ENCODE measurements at regions not wholly inside any gene's neighbourhood (a gene's known extent, or its start where the extent isn't known, plus 50 kb on each side); places are given as distances from the start of the nearest gene placed in this dataset.

DNA sequence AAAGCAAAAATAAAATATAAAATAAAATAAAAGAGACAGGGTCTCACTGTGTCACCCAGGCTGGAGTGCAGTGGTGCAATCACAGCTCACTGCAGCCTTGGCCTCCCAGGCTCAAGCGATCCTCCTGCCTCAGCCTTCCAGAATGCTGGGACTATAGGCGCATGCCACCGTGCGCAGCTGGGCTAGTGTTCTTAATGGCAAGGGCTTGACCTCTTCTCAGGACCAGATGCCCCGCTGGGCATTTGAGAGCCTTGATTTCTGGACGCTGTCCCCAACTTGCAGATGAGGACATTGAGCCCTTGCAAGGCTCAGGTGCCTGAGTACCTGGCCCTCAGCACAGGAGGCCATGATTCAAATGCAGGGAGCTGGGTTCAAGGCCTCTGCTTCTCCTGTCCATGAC, 82.6 kb downstream of the DHCR7 start:
- Histone ChIP-seq H3K36me3 (ENCODE audit: insufficient read depth, low read length, poor library complexity, severe bottlenecking) (no peaks in the 10 kb centered on the region), H3K4me1 (ENCODE audit: insufficient read depth, low read length, poor library complexity, severe bottlenecking) (no peaks in the 10 kb centered on the region), H3K27ac (ENCODE audit: low read depth, low read length, poor library complexity, severe bottlenecking) (no peak overlapping the region), H3K27me3 (replicated peaks; ENCODE audit: insufficient read depth, low read depth, low read length, poor library complexity) (no peaks in the 10 kb centered on the region), H3K4me3 (ENCODE audit: low read depth, low read length, poor library complexity, severe bottlenecking) (no peak overlapping the region), H3K9me3 (ENCODE audit: low read depth, low read length, poor library complexity, severe bottlenecking) (no peaks in the 10 kb centered on the region)
- DNase-seq (ENCODE audit: low spot score), result no peak
- BruUV-seq (replicated peaks), result no TSS peak
- TF ChIP-seq, protein P1, sequence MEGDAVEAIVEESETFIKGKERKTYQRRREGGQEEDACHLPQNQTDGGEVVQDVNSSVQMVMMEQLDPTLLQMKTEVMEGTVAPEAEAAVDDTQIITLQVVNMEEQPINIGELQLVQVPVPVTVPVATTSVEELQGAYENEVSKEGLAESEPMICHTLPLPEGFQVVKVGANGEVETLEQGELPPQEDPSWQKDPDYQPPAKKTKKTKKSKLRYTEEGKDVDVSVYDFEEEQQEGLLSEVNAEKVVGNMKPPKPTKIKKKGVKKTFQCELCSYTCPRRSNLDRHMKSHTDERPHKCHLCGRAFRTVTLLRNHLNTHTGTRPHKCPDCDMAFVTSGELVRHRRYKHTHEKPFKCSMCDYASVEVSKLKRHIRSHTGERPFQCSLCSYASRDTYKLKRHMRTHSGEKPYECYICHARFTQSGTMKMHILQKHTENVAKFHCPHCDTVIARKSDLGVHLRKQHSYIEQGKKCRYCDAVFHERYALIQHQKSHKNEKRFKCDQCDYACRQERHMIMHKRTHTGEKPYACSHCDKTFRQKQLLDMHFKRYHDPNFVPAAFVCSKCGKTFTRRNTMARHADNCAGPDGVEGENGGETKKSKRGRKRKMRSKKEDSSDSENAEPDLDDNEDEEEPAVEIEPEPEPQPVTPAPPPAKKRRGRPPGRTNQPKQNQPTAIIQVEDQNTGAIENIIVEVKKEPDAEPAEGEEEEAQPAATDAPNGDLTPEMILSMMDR (conservative IDR thresholded peaks at IDR 0.05; ENCODE audit: low read depth, low read length), result no peak
- TF ChIP-seq EZH2 (IDR thresholded peaks at IDR 0.05; ENCODE audit: borderline replicate concordance, low read depth, low read length, poor library complexity, severe bottlenecking), result no peak
- ChIA-PET CTCF (no interaction called here), POLR2A (ENCODE audit: low non-redundant PET) (no interaction called here)
- intact Hi-C loops (cut with micrococcal nuclease; ENCODE audit: unreplicated experiment), result no loop called here

GRCh38 chr11:71364806-71365205, 83.4 kb downstream of the DHCR7 start:
- Histone ChIP-seq H3K36me3 (ENCODE audit: insufficient read depth, low read length, poor library complexity, severe bottlenecking) (no peaks in the 10 kb centered on the region), H3K4me3 (ENCODE audit: low read depth, low read length, poor library complexity, severe bottlenecking) (no peak overlapping the region), H3K9me3 (ENCODE audit: low read depth, low read length, poor library complexity, severe bottlenecking) (no peaks in the 10 kb centered on the region), H3K27me3 (replicated peaks; ENCODE audit: insufficient read depth, low read depth, low read length, poor library complexity) (no peaks in the 10 kb centered on the region), H3K27ac (ENCODE audit: low read depth, low read length, poor library complexity, severe bottlenecking) (no peak overlapping the region), H3K4me1 (ENCODE audit: insufficient read depth, low read length, poor library complexity, severe bottlenecking) (no peaks in the 10 kb centered on the region)
- no peak for DNase-seq (ENCODE audit: low spot score)
- POLR2A ChIA-PET (ENCODE audit: low non-redundant PET), result no interaction called here
- no TSS peak for BruUV-seq (replicated peaks)
- intact Hi-C loops (cut with micrococcal nuclease; ENCODE audit: unreplicated experiment), result no loop called here
- TF ChIP-seq, protein P1 (conservative IDR thresholded peaks at IDR 0.05; ENCODE audit: low read depth, low read length), result no peak
- no peak for TF ChIP-seq EZH2 (IDR thresholded peaks at IDR 0.05; ENCODE audit: borderline replicate concordance, low read depth, low read length, poor library complexity, severe bottlenecking)
- CTCF ChIA-PET, result no interaction called here

GRCh38 chr11:71364176-71364671, 84.0 kb downstream of the DHCR7 start:
- no TSS peak for BruUV-seq (replicated peaks)
- ChIA-PET CTCF (no interaction called here), POLR2A (ENCODE audit: low non-redundant PET) (no interaction called here)
- Histone ChIP-seq H3K36me3 (ENCODE audit: insufficient read depth, low read length, poor library complexity, severe bottlenecking) (no peaks in the 10 kb centered on the region), H3K9me3 (ENCODE audit: low read depth, low read length, poor library complexity, severe bottlenecking) (no peaks in the 10 kb centered on the region), H3K4me1 (ENCODE audit: insufficient read depth, low read length, poor library complexity, severe bottlenecking) (no peaks in the 10 kb centered on the region), H3K4me3 (ENCODE audit: low read depth, low read length, poor library complexity, severe bottlenecking) (no peak overlapping the region), H3K27ac (ENCODE audit: low read depth, low read length, poor library complexity, severe bottlenecking) (no peak overlapping the region), H3K27me3 (replicated peaks; ENCODE audit: insufficient read depth, low read depth, low read length, poor library complexity) (no peaks in the 10 kb centered on the region)
- TF ChIP-seq, protein P1 (conservative IDR thresholded peaks at IDR 0.05; ENCODE audit: low read depth, low read length), result no peak
- TF ChIP-seq EZH2 (IDR thresholded peaks at IDR 0.05; ENCODE audit: borderline replicate concordance, low read depth, low read length, poor library complexity, severe bottlenecking), result no peak
- DNase-seq (ENCODE audit: low spot score), result no peak
- intact Hi-C loops (cut with micrococcal nuclease; ENCODE audit: unreplicated experiment), result no loop called here

Data from A673 (cell line).